ENCODE measurements at regions not wholly inside any gene's neighbourhood (a gene's known extent, or its start where the extent isn't known, plus 50 kb on each side); places are given as distances from the start of the nearest gene placed in this dataset.

GRCh38 chr10:44799966-44800365 lies 111.2 kb upstream of the TMEM72 start:
- TF ChIP-seq POLR2A (IDR thresholded peaks at IDR 0.05) (no peak), CTCF (IDR thresholded peaks at IDR 0.05) (no peak)
